PC-3 (cell line): ENCODE measurements at regions not wholly inside any gene's neighbourhood (a gene's known extent, or its start where the extent isn't known, plus 50 kb on each side); places are given as distances from the start of the nearest gene placed in this dataset.

ENCODE experiments used
- ATAC-seq: fragments of 200-7000 bp; cut with Tn5 transposase; 2 replicates; pipeline ENCODE4 v1.9.1; 2020; ENCODE audit warnings: mild to moderate bottlenecking, moderate library complexity
- BruUV-seq: library from RNA; stranded (reverse); fragments of 400-500 nt; replicated peaks from 2 replicates; lab custom pipeline; 2021; lab: Mats Ljungman, UMichigan
- CTCF ChIA-PET: fragments of 300-600 bp; sonication (Branson Sonifier 250); formaldehyde crosslinking; loops from one replicate; lab custom pipeline; 2022; ENCODE audit warnings: antibody characterized with exemption; lab: Charles Lee
- POLR2A ChIA-PET: fragments of 300-600 bp; sonication (Branson Sonifier 250); formaldehyde crosslinking; loops from one replicate; lab custom pipeline; 2022; ENCODE audit warnings: antibody characterized with exemption; ENCODE audit not compliant: unreplicated experiment; lab: Charles Lee
- DNase-seq: peaks from one replicate; pipeline ENCODE4 v3.0.0-alpha.2; 2015
- H2AFZ ChIP-seq: fragments of 300-600 bp; sonication (generic); 2 replicates; pipeline ENCODE4 v1.6.0; 2016; ENCODE audit warnings: antibody characterized with exemption, low read length
- H3F3A ChIP-seq: fragments of 300-600 bp; sonication (generic); one replicate; pipeline ENCODE4 v1.6.0; 2017; ENCODE audit warnings: antibody characterized with exemption, low read length, control low read depth, mild to moderate bottlenecking; ENCODE audit not compliant: unreplicated experiment
- H3K27ac ChIP-seq: fragments of 300-600 bp; sonication (generic); 2 replicates; pipeline ENCODE4 v1.5.1; 2016; ENCODE audit warnings: mild to moderate bottlenecking, low read length
- H3K27me3 ChIP-seq: fragments of 300-600 bp; sonication (generic); 2 replicates; pipeline ENCODE4 v1.6.1; 2016; ENCODE audit warnings: low read length, mixed read lengths
- H3K36me3 ChIP-seq: fragments of 300-600 bp; sonication (generic); 2 replicates; pipeline ENCODE4 v1.6.1; 2016; ENCODE audit warnings: low read depth, mixed run types, low read length, mixed read lengths
- H3K4me1 ChIP-seq: fragments of 300-600 bp; sonication (generic); 2 replicates; pipeline ENCODE4 v1.5.1; 2016; ENCODE audit warnings: low read length; ENCODE audit not compliant: insufficient read depth
- H3K4me2 ChIP-seq: fragments of 300-600 bp; sonication (generic); 2 replicates; pipeline ENCODE4 v1.6.0; 2016; ENCODE audit warnings: low read length
- H3K4me3 ChIP-seq: fragments of 300-600 bp; sonication (generic); 2 replicates; pipeline ENCODE4 v1.5.1; 2016; ENCODE audit warnings: mild to moderate bottlenecking, low read length, mixed read lengths
- H3K79me2 ChIP-seq: fragments of 300-600 bp; sonication (generic); 2 replicates; pipeline ENCODE4 v1.6.1; 2017; ENCODE audit warnings: low read length, mixed read lengths
- H3K9ac ChIP-seq: fragments of 300-600 bp; sonication (generic); 2 replicates; pipeline ENCODE4 v1.6.0; 2016; ENCODE audit warnings: mild to moderate bottlenecking, low read length
- H3K9me2 ChIP-seq: fragments of 300-600 bp; sonication (generic); replicated peaks from 2 replicates; pipeline ENCODE4 v1.6.1; 2016; ENCODE audit warnings: mixed run types, low read length, mixed read lengths
- H3K9me3 ChIP-seq: fragments of 300-600 bp; sonication (generic); 2 replicates; pipeline ENCODE4 v1.6.1; 2016; ENCODE audit warnings: low read length, mixed read lengths
- H4K20me1 ChIP-seq: fragments of 300-600 bp; sonication (generic); 2 replicates; pipeline ENCODE4 v1.6.1; 2016; ENCODE audit warnings: low read length, mixed read lengths
- EZH2 ChIP-seq: fragments of 300-600 bp; sonication (generic); IDR thresholded peaks from one replicate; pipeline ENCODE4 v1.6.1; 2017; ENCODE audit warnings: antibody characterized with exemption, mild to moderate bottlenecking, low read length; ENCODE audit not compliant: unreplicated experiment
- EZH2phosphoT487 ChIP-seq: fragments of 300-600 bp; sonication (generic); IDR thresholded peaks from 2 replicates; pipeline ENCODE4 v1.6.1; 2018; ENCODE audit warnings: mild to moderate bottlenecking, antibody characterized with exemption, low read length, borderline replicate concordance
- intact Hi-C: fragments of 100-400 bp; cut with micrococcal nuclease; formaldehyde crosslinking; loops from 2 replicates; pipeline ENCODE4 v1.9.0; 2023
- TF ChIP-seq, protein P1 (sequence below): fragments of 300-600 bp; sonication (generic); conservative IDR thresholded peaks from 2 replicates; pipeline ENCODE4 v1.5.1; 2017; ENCODE audit warnings: antibody characterized with exemption, low read depth, mild to moderate bottlenecking, low read length

DNA sequence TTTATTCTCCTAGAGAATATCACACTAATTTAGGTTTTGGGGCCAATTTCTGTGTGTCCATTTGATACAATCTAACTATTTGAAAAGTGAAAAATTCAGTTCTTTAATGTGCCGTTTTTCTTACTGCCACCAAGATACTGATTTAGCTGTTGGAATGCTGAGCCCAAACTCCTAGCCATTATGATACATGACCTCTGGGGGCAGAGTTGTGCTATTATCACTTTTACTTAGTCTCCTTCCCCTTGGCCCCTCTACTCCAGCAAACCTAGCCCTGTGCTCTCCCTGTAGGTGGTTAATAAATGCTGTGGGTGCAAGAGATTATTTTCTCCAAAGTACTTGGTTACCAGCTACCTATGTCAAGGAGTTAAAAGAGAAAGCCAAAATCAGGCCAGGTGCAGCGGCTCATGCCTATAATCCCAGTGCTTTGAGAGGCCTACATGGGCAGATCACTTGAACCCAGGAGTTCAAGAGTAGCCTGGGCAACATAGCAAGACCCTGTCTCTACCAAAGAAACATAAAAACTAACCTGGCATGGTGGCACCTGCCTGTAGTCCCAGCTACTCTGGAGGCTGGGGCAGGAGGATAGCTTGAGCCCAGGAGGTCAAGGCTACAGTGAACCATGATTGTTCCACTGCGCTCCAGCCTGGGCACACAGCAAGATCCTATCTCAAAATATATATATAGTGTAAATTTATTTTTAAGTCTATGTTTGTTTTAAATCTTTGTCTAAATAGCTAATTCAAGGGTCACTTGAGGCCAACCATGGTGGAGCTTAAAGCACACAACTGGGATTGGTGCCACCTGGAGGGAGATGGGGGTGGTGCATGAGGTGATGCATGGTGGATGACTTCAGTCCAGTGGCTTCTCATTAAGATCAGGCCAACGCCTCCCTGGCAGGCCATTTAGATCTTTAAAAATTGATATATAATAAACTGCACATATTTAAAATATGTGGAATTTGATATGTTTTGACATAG is 193.2 kb upstream of the PLET1 start:
- intact Hi-C loops: loop anchor here (1.0 kb wide), 1 partner anchor 162 kb away; no protein-coding TSS in a partner anchor
- no peak for TF ChIP-seq EZH2phosphoT487
- TF ChIP-seq EZH2: no peak
- TF ChIP-seq, protein P1, sequence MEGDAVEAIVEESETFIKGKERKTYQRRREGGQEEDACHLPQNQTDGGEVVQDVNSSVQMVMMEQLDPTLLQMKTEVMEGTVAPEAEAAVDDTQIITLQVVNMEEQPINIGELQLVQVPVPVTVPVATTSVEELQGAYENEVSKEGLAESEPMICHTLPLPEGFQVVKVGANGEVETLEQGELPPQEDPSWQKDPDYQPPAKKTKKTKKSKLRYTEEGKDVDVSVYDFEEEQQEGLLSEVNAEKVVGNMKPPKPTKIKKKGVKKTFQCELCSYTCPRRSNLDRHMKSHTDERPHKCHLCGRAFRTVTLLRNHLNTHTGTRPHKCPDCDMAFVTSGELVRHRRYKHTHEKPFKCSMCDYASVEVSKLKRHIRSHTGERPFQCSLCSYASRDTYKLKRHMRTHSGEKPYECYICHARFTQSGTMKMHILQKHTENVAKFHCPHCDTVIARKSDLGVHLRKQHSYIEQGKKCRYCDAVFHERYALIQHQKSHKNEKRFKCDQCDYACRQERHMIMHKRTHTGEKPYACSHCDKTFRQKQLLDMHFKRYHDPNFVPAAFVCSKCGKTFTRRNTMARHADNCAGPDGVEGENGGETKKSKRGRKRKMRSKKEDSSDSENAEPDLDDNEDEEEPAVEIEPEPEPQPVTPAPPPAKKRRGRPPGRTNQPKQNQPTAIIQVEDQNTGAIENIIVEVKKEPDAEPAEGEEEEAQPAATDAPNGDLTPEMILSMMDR: peak; percentile 59
- POLR2A ChIA-PET: interaction anchor here (0.5 kb wide), 1 partner anchor 233 kb away, joined by 4 read pairs; no protein-coding TSS in a partner anchor

DNA sequence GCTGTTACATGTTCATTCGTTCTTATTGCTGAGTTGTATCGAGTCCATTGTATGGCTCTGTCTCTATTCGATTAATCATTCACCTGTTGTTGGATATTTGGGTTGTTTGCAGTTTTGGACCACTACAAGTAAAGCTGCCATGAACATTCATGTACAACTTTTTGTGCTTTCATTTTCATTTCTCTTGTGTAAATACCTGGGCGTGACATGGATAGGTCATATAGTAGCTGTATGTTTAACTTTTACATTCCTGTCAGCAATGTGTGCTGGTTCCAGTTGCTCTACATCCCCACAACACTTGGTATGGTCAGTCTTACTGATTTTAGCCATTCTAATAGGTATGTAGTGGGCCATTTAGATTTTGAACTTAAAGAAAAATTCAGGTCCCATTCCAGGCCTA is 194.2 kb upstream of the PLET1 start:
- H3K9me2 ChIP-seq: no peaks in the 10 kb centered on the region
- no peak overlapping the region for H3K4me3 ChIP-seq
- no peaks in the 10 kb centered on the region for H3K36me3 ChIP-seq
- no peak overlapping the region for H3K27ac ChIP-seq
- 0 out of 2 replicates have a peak, but pooled peaks cover 6% of the 10 kb centered on the region for H3K4me1 ChIP-seq
- H3K27me3 ChIP-seq: 0 out of 2 replicates have a peak, but pooled peaks cover 5% of the 10 kb centered on the region
- H3F3A ChIP-seq: no peaks in the 10 kb centered on the region
- ATAC-seq (no peak), DNase-seq (no peak)
- no TSS peak for BruUV-seq
- ChIA-PET CTCF (no interaction called here), POLR2A (no interaction called here)
- TF ChIP-seq, protein P1: no peak
- no peak for TF ChIP-seq EZH2
- H2AFZ ChIP-seq: no peak overlapping the region
- no peaks in the 10 kb centered on the region for H3K79me2 ChIP-seq
- intact Hi-C loops: loop anchor here (1.0 kb wide), 1 partner anchor 163 kb away; no protein-coding TSS in a partner anchor
- no peak overlapping the region for H3K4me2 ChIP-seq
- H3K9me3 ChIP-seq: no peaks in the 10 kb centered on the region
- no peaks in the 10 kb centered on the region for H4K20me1 ChIP-seq
- H3K9ac ChIP-seq: no peak overlapping the region

More for the DNA sequence above, 193.2 kb upstream of the PLET1 start:
- H2AFZ ChIP-seq: no peak overlapping the region
- no peaks in the 10 kb centered on the region for H3K4me1 ChIP-seq
- no peak overlapping the region for H3K27ac ChIP-seq
- H3K79me2 ChIP-seq: no peaks in the 10 kb centered on the region
- no peak overlapping the region for H3K4me2 ChIP-seq
- DNase-seq (peak; percentile 60), ATAC-seq (peak; percentile 57; the same call in 1 of the 2 replicates)
- no TSS peak for BruUV-seq
- no peaks in the 10 kb centered on the region for H3K9me3 ChIP-seq
- H4K20me1 ChIP-seq: no peaks in the 10 kb centered on the region
- no peaks in the 10 kb centered on the region for H3K36me3 ChIP-seq
- CTCF ChIA-PET: interaction anchor here (0.6 kb wide), 1 partner anchor 785 kb away, joined by 5 read pairs; no protein-coding TSS in a partner anchor
- H3K9ac ChIP-seq: no peak overlapping the region
- no peak overlapping the region for H3K4me3 ChIP-seq
- H3K9me2 ChIP-seq: no peaks in the 10 kb centered on the region
- H3F3A ChIP-seq: no peaks in the 10 kb centered on the region
- H3K27me3 ChIP-seq: peaks cover 7% of the 10 kb centered on the region; the same call in 1 of the 2 replicates
